GM19023 (cell line): ENCODE measurements at regions not wholly inside any gene's neighbourhood (a gene's known extent, or its start where the extent isn't known, plus 50 kb on each side); places are given as distances from the start of the nearest gene placed in this dataset.

Experiments used
- ATAC-seq: cut with Tn5 transposase; IDR thresholded peaks from one replicate; pipeline ENCODE4 v1.9.1; 2021; ENCODE audit warnings: mild to moderate bottlenecking, moderate library complexity; ENCODE audit not compliant: unreplicated experiment

DNA sequence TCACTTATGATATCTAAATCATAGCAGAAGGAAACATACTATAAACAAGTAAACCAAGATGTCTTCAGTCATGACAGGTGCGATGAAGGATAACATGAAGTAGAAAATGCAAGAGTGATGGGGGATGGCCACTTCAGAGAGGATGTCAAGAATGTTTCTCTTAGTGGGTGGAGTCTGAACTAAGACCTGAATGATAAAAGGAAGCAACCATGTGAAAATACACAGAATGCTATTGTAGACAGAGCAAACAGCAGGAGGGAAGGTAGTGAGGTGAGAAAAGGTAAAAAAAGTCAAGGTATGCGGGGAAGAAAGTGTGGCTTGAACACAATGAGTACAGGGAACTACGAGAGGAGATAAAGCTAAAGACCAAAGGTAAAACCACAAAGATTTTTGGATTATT is 341.6 kb downstream of the FBXO15 start:
- ATAC-seq = no peak

- no peak for ATAC-seq
Measured at GRCh38 chr18:73797419-73797818, 350.2 kb downstream of the FBXO15 start.

- ATAC-seq = no peak
Measured at GRCh38 chr18:73793386-73793785, 354.2 kb downstream of the FBXO15 start.

GRCh38 chr18:73791081-73791480 is 356.6 kb downstream of the FBXO15 start:
- no peak for ATAC-seq

- ATAC-seq = no peak
Measured at GRCh38 chr18:73790587-73790986, 357.0 kb downstream of the FBXO15 start.

GRCh38 chr18:73787316-73787715 is 360.3 kb downstream of the FBXO15 start:
- no peak for ATAC-seq

DNA sequence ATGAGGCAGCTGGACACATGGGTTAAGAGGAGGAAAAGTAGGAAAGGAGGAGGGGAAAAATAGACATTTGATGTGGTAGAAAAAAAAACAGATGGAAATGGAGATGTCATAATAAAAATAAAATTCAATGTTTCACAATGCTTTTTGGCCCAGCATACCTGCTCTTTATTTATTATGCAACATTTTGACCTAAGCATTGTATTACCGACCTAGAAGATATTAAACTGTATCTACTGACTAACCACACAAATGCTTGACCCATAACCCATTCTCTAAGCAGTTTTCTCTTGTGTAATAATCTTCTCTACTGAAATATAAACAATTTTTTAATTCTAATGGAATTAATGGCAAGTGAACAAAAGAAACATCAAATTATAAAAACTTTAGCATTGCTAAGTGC is 362.3 kb downstream of the FBXO15 start:
- no peak for ATAC-seq

DNA sequence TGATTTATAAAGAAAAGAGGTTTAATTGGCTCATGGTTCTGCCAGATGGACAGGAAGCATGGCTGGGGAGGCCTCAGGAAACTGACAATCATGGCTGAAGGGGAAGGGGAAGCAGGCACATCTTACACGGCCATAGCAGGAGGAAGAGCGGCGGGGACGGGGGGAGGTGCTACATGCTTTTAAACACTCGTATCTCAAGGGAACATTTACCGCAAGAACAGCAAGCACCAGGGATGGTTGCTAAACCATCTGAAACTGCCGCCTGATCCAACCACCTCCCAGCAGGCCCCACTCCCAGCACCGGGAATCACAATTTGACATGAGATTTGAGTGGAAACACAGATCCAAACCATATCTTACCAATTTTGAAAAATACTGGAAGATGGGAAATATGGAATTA is 362.8 kb downstream of the FBXO15 start:
- no peak for ATAC-seq

DNA sequence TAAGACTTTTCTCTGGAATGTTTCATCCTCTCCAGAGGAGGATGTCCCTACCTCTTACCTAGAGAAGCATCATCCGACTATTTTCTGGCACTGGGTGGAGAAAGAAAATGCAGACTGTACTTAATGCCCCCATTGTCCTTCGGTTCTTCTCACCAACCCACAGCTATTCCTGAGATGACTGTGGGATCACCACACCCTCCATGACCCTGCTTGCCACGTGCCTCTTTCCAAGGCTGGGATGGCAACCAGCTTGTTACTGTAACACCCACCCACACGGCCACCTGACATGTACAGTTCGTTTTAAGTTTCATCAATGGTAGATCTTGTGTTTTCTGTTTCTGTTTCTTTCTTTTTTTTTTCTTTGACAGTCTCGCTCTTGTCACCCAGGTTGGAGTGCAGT is 365.2 kb downstream of the FBXO15 start:
- no peak for ATAC-seq

DNA sequence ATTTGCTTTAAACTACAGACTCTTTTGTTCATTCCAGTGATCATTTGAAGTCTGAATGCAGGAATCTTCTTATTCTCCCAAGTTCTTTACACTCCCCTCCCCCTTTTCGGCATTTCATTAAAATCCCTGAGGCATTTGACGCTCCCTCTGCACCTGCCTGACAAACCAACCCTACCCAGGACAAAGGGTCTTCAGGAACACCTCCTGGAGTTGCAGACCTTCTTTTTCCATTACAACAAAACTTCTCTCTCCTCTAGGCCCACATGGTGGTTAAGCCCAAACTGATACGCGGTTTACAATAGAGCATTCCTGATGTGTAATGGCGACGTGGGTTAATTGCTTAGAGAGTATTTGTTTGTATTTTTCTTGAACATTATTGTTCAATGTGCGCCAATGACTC is 367.4 kb downstream of the FBXO15 start:
- ATAC-seq = no peak

- no peak for ATAC-seq
Measured at GRCh38 chr18:73778032-73778359, 369.6 kb downstream of the FBXO15 start.

DNA sequence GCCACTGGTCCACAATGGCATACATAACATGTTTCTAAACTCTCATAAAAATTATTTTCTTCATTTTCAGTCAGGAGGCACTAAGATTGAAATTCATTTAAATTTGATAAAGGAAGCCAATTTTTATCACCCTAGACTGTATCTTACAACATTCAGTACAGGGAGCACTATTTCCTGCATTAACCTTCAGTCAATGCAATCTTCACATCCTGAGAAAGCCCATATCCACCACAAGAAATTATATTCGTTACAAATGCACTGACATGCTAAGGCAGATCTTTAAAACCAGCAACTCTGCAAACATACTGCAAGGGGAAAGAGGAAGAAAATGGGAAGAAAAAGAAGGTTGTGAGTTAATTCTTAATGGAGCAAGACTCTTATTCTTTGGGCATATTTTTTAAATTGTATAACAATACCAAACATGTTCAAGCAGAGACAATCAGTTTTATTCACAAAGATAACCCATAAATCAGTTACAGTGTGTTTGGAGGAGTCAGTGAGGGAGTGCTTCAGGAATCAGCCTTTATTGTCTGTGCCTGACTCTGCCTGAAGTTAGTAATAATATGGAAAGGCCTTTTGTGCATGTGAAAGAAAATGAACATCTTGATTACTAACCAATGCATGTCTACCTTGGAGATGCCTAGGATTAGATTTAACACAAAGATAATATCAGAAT is 370.1 kb downstream of the FBXO15 start:
- ATAC-seq = no peak

DNA sequence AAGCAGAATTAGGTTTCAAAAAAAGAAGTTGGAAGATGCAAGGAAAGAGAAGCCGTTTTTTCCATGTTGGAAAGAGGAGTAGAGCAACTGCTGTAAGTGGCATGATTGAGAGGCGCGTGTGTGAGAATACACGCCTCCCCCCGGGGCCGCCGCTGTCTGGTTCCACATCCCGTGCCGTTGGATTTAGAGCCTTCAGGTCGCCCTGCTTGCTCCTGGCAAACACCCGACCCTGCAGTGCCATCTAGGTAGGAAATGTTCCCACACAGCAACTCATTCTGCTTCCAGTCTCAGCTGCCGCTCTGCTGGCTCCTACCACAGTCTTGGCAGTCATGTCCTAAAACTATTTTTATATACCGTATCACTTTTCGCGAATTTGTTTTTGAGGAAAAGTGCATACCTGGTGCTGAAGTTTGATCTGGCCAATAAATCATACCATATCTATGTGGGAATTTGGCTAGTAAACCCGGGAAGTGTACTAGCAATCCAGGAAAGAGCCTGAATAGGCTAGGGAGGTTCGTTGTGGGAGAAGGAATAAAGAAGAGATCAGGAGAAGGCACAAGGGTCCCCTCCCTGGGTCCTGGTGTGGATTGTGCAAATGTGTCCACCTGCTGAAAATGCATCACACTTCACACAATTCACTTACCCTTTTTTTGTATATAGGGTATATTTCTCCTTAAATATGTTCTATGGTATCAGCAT is 372.7 kb downstream of the FBXO15 start:
- no peak for ATAC-seq

GRCh38 chr18:73768043-73768442 is 379.6 kb downstream of the FBXO15 start:
- no peak for ATAC-seq

GRCh38 chr18:73766910-73767515 is 380.6 kb downstream of the FBXO15 start:
- ATAC-seq = no peak

- ATAC-seq = no peak
Measured at GRCh38 chr18:73758446-73758845, 389.2 kb downstream of the FBXO15 start.

- ATAC-seq = no peak
Measured at GRCh38 chr18:73756256-73757091, 391.2 kb downstream of the FBXO15 start.

DNA sequence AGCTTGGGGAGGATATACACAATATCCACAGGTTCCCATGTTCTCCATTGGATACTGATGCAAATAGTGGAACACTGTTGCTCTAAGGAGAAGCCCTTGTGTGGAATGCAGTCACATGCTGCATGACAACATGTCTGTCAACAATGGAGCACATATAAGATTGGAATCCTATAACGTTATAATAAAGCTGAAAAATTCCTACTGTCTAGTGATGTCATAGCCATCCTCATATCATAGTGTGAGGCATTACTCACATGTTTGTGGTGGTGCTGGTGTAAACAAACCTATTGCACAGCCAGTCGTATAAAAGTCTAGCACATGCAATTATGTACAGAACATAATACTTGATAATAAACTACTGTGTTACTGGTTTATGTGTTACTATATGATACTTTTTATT is 394.7 kb downstream of the FBXO15 start:
- ATAC-seq = no peak

- ATAC-seq = no peak
Measured at GRCh38 chr18:73752546-73752945, 395.1 kb downstream of the FBXO15 start.

- ATAC-seq = no peak
Measured at GRCh38 chr18:73750052-73750451, 397.6 kb downstream of the FBXO15 start.

GRCh38 chr18:73749304-73749703 is 398.3 kb downstream of the FBXO15 start:
- ATAC-seq = no peak

GRCh38 chr18:73748731-73749130 is 398.9 kb downstream of the FBXO15 start:
- ATAC-seq = no peak
